GM12878 (cell line): ENCODE measurements at regions not wholly inside any gene's neighbourhood (a gene's known extent, or its start where the extent isn't known, plus 50 kb on each side); places are given as distances from the start of the nearest gene placed in this dataset.

ENCODE experiments used
- ATAC-seq: fragments of 200-7000 bp; cut with Tn5 transposase; 3 replicates; pipeline ENCODE4 v1.9.1; 2020; ENCODE audit warnings: mild to moderate bottlenecking, moderate library complexity
- BruUV-seq: library from RNA; stranded (reverse); fragments of 400-500 nt; replicated peaks from 2 replicates; lab custom pipeline; 2021; lab: Mats Ljungman, UMichigan
- CTCF ChIA-PET: fragments of 300-600 bp; sonication (Branson Sonifier 250); formaldehyde crosslinking; extraction: SDS; loops from one replicate; lab custom pipeline; 2021; ENCODE audit warnings: inconsistent platforms; lab: Yijun Ruan, JAX
- POLR2A ChIA-PET: fragments of 350-600 bp; formaldehyde crosslinking; extraction: SDS; loops from one replicate; lab custom pipeline; 2021; ENCODE audit warnings: inconsistent platforms; lab: Charles Lee
- RAD21 ChIA-PET: fragments of 300-600 bp; sonication (Branson Sonifier 250); formaldehyde crosslinking; loops from one replicate; lab custom pipeline; 2023; ENCODE audit warnings: antibody characterized with exemption; ENCODE audit not compliant: unreplicated experiment; lab: Charles Lee
- SMC1A ChIA-PET: fragments of 300-600 bp; sonication (Branson Sonifier 250); formaldehyde crosslinking; loops from one replicate; lab custom pipeline; 2023; ENCODE audit not compliant: unreplicated experiment, uncharacterized antibody; lab: Charles Lee
- DNase-seq: peaks from one replicate; pipeline ENCODE4 v3.0.0-alpha.2; 2011; ENCODE audit warnings: low read depth, low spot score
- FAIRE-seq: peaks from 3 replicates; lab custom pipeline; 2011; peaks lifted over from hg19 to GRCh38; lab: Jason Lieb, UNC
- H2AFZ ChIP-seq: 2 replicates; pipeline ENCODE4 v1.6.0; 2011; ENCODE audit warnings: low read depth, low read length, control low read depth; ENCODE audit not compliant: control insufficient read depth
- H3K27ac ChIP-seq: 2 replicates; pipeline ENCODE4 v1.5.1; 2011; ENCODE audit warnings: control low read depth; ENCODE audit not compliant: control insufficient read depth, insufficient read depth
- H3K27me3 ChIP-seq, 2 experiments: replicated peaks in 1 of 2; 2 replicates each; pipeline versions ENCODE4 v1.6.0 to v1.6.1; 2011; ENCODE audit warnings: low read length in 1 of 2; ENCODE audit not compliant: control insufficient read depth in 2 of 2, insufficient read depth in 2 of 2
- H3K36me3 ChIP-seq, 2 experiments: 2 replicates each; pipeline ENCODE4 v1.5.1; 2011; ENCODE audit warnings: low read length in 1 of 2; ENCODE audit not compliant: control insufficient read depth in 2 of 2, insufficient read depth in 2 of 2
- H3K4me1 ChIP-seq: 2 replicates; pipeline ENCODE4 v1.6.1; 2011; ENCODE audit warnings: mild to moderate bottlenecking, low read length, moderate library complexity, mixed read lengths; ENCODE audit not compliant: control insufficient read depth, insufficient read depth
- H3K4me2 ChIP-seq: 2 replicates; pipeline ENCODE4 v1.6.0; 2011; ENCODE audit warnings: control low read depth; ENCODE audit not compliant: control insufficient read depth, insufficient read depth
- H3K4me3 ChIP-seq: fragments of 200-600 bp; sonication (generic); 2 replicates; pipeline ENCODE4 v1.5.1; 2016
- H3K79me2 ChIP-seq: 2 replicates; pipeline ENCODE4 v1.6.0; 2011; ENCODE audit warnings: low read length; ENCODE audit not compliant: control insufficient read depth, insufficient read depth
- H3K9ac ChIP-seq: 2 replicates; pipeline ENCODE4 v1.8.0; 2011; ENCODE audit warnings: low read length, control low read depth, mixed read lengths; ENCODE audit not compliant: control insufficient read depth, insufficient read depth
- H3K9me3 ChIP-seq: replicated peaks from 3 replicates; pipeline ENCODE4 v1.5.1; 2011; ENCODE audit warnings: mild to moderate bottlenecking, low read length; ENCODE audit not compliant: control insufficient read depth, insufficient read depth
- H4K20me1 ChIP-seq: 2 replicates; pipeline ENCODE4 v1.6.0; 2011; ENCODE audit not compliant: control insufficient read depth, insufficient read depth
- EED ChIP-seq: sonication (generic); IDR thresholded peaks from 2 replicates; pipeline ENCODE4 v1.6.1; 2016; ENCODE audit warnings: antibody characterized with exemption, low read depth
- STAT3 ChIP-seq: IDR thresholded peaks from 2 replicates; pipeline ENCODE4 v1.6.1; 2011; ENCODE audit warnings: low read depth, low read length, improper control_type of control experiment
- WGBS: methylation state at CpG from one replicate; pipeline ENCODE4 v1.1.6; 2016; ENCODE audit warnings: low lambda C conversion rate; ENCODE audit not compliant: insufficient replicate concordance, insufficient coverage; ENCODE audit errors: missing lambda C conversion rate; 5-methylcytosine and 5-hydroxymethylcytosine counted together
- in situ Hi-C: fragments of 300-500 bp; cut with MboI; formaldehyde crosslinking; loops from 9 replicates; pipeline ENCODE4 v1.14.3; 2018; ENCODE audit warnings: mixed read lengths
- intact Hi-C: fragments of 100-400 bp; cut with micrococcal nuclease; formaldehyde crosslinking; loops from one replicate; pipeline ENCODE4 v1.14.2; 2022; ENCODE audit not compliant: unreplicated experiment
- TF ChIP-seq, protein P1 (sequence below): fragments of 450-650 bp; IDR thresholded peaks from 2 replicates; pipeline ENCODE4 v1.6.1; 2017; ENCODE audit warnings: antibody characterized with exemption, mild to moderate bottlenecking, moderate library complexity
- TF ChIP-seq, protein P2 (sequence below): fragments of 150-350 bp; IDR thresholded peaks from 2 replicates; pipeline ENCODE4 v1.6.1; 2016; ENCODE audit warnings: low read depth, low read length
- TF ChIP-seq, protein P3 (sequence below): IDR thresholded peaks from 2 replicates; pipeline ENCODE4 v1.6.1; 2012; ENCODE audit warnings: improper control_type of control experiment, low read depth, low read length; ENCODE audit not compliant: insufficient replicate concordance
- TF ChIP-seq, protein P4 (sequence below): IDR thresholded peaks from 2 replicates; pipeline ENCODE4 v1.6.1; 2012; ENCODE audit warnings: low read length, inconsistent platforms
- TF ChIP-seq, protein P5 (sequence below): IDR thresholded peaks from 2 replicates; pipeline ENCODE4 v1.6.1; 2012; ENCODE audit warnings: low read depth, low read length, improper control_type of control experiment

DNA sequence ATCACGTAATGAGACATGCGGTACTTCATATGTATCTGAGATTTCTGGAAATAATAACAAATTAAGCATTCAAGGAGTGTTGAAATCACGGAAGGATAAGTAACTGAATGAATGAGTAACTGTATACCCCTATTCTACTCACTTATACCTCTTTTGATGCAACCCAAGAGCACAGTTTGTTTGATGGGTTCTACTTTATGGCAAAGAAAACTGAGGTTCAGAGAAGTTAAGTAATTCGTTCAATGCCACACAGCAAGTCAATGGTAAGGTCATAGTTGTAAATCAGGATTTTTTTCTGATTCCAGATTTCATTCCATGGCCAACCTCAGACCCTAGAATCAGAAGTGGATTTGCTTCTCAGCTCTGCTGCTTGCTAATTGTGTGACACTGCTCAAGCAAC lies 544.5 kb upstream of the TBX3 start:
- SMC1A ChIA-PET: no interaction called here
- no peak overlapping the region for H2AFZ ChIP-seq
- no peaks in the 10 kb centered on the region for H4K20me1 ChIP-seq
- 10% methylated on average over 4 of the region's 4 CpGs for WGBS
- H3K79me2 ChIP-seq: no peaks in the 10 kb centered on the region
- no peaks in the 10 kb centered on the region for H3K36me3 ChIP-seq
- no peak overlapping the region for H3K9ac ChIP-seq
- ATAC-seq (no peak), DNase-seq (no peak), FAIRE-seq (no peak)
- TF ChIP-seq, protein P1, sequence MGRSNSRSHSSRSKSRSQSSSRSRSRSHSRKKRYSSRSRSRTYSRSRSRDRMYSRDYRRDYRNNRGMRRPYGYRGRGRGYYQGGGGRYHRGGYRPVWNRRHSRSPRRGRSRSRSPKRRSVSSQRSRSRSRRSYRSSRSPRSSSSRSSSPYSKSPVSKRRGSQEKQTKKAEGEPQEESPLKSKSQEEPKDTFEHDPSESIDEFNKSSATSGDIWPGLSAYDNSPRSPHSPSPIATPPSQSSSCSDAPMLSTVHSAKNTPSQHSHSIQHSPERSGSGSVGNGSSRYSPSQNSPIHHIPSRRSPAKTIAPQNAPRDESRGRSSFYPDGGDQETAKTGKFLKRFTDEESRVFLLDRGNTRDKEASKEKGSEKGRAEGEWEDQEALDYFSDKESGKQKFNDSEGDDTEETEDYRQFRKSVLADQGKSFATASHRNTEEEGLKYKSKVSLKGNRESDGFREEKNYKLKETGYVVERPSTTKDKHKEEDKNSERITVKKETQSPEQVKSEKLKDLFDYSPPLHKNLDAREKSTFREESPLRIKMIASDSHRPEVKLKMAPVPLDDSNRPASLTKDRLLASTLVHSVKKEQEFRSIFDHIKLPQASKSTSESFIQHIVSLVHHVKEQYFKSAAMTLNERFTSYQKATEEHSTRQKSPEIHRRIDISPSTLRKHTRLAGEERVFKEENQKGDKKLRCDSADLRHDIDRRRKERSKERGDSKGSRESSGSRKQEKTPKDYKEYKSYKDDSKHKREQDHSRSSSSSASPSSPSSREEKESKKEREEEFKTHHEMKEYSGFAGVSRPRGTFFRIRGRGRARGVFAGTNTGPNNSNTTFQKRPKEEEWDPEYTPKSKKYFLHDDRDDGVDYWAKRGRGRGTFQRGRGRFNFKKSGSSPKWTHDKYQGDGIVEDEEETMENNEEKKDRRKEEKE: no peak
- TF ChIP-seq, protein P2, sequence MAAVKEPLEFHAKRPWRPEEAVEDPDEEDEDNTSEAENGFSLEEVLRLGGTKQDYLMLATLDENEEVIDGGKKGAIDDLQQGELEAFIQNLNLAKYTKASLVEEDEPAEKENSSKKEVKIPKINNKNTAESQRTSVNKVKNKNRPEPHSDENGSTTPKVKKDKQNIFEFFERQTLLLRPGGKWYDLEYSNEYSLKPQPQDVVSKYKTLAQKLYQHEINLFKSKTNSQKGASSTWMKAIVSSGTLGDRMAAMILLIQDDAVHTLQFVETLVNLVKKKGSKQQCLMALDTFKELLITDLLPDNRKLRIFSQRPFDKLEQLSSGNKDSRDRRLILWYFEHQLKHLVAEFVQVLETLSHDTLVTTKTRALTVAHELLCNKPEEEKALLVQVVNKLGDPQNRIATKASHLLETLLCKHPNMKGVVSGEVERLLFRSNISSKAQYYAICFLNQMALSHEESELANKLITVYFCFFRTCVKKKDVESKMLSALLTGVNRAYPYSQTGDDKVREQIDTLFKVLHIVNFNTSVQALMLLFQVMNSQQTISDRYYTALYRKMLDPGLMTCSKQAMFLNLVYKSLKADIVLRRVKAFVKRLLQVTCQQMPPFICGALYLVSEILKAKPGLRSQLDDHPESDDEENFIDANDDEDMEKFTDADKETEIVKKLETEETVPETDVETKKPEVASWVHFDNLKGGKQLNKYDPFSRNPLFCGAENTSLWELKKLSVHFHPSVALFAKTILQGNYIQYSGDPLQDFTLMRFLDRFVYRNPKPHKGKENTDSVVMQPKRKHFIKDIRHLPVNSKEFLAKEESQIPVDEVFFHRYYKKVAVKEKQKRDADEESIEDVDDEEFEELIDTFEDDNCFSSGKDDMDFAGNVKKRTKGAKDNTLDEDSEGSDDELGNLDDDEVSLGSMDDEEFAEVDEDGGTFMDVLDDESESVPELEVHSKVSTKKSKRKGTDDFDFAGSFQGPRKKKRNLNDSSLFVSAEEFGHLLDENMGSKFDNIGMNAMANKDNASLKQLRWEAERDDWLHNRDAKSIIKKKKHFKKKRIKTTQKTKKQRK: no peak
- TF ChIP-seq, protein P3, sequence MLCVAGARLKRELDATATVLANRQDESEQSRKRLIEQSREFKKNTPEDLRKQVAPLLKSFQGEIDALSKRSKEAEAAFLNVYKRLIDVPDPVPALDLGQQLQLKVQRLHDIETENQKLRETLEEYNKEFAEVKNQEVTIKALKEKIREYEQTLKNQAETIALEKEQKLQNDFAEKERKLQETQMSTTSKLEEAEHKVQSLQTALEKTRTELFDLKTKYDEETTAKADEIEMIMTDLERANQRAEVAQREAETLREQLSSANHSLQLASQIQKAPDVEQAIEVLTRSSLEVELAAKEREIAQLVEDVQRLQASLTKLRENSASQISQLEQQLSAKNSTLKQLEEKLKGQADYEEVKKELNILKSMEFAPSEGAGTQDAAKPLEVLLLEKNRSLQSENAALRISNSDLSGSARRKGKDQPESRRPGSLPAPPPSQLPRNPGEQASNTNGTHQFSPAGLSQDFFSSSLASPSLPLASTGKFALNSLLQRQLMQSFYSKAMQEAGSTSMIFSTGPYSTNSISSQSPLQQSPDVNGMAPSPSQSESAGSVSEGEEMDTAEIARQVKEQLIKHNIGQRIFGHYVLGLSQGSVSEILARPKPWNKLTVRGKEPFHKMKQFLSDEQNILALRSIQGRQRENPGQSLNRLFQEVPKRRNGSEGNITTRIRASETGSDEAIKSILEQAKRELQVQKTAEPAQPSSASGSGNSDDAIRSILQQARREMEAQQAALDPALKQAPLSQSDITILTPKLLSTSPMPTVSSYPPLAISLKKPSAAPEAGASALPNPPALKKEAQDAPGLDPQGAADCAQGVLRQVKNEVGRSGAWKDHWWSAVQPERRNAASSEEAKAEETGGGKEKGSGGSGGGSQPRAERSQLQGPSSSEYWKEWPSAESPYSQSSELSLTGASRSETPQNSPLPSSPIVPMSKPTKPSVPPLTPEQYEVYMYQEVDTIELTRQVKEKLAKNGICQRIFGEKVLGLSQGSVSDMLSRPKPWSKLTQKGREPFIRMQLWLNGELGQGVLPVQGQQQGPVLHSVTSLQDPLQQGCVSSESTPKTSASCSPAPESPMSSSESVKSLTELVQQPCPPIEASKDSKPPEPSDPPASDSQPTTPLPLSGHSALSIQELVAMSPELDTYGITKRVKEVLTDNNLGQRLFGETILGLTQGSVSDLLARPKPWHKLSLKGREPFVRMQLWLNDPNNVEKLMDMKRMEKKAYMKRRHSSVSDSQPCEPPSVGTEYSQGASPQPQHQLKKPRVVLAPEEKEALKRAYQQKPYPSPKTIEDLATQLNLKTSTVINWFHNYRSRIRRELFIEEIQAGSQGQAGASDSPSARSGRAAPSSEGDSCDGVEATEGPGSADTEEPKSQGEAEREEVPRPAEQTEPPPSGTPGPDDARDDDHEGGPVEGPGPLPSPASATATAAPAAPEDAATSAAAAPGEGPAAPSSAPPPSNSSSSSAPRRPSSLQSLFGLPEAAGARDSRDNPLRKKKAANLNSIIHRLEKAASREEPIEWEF: no peak
- TF ChIP-seq, protein P4, sequence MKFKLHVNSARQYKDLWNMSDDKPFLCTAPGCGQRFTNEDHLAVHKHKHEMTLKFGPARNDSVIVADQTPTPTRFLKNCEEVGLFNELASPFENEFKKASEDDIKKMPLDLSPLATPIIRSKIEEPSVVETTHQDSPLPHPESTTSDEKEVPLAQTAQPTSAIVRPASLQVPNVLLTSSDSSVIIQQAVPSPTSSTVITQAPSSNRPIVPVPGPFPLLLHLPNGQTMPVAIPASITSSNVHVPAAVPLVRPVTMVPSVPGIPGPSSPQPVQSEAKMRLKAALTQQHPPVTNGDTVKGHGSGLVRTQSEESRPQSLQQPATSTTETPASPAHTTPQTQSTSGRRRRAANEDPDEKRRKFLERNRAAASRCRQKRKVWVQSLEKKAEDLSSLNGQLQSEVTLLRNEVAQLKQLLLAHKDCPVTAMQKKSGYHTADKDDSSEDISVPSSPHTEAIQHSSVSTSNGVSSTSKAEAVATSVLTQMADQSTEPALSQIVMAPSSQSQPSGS: no peak
- TF ChIP-seq, protein P5, sequence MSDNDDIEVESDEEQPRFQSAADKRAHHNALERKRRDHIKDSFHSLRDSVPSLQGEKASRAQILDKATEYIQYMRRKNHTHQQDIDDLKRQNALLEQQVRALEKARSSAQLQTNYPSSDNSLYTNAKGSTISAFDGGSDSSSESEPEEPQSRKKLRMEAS: no peak
- TF ChIP-seq STAT3 (no peak), EED (no peak)
- no peak overlapping the region for H3K27ac ChIP-seq
- no peaks in the 10 kb centered on the region for H3K4me1 ChIP-seq
- intact Hi-C loops (no loop called here), in situ Hi-C loops (no loop called here)
- CTCF ChIA-PET: no interaction called here
- no peak overlapping the region for H3K4me2 ChIP-seq
- BruUV-seq: no TSS peak
- RAD21 ChIA-PET: no interaction called here
- H3K4me3 ChIP-seq: no peak overlapping the region
- no peaks in the 10 kb centered on the region for H3K27me3 ChIP-seq
- no peaks in the 10 kb centered on the region for H3K9me3 ChIP-seq
- POLR2A ChIA-PET: no interaction called here
